Renal pelvis (tissue), 1 donor: ENCODE measurements at regions not wholly inside any gene's neighbourhood (a gene's known extent, or its start where the extent isn't known, plus 50 kb on each side); places are given as distances from the start of the nearest gene placed in this dataset.

Experiments used
- DNase-seq: peaks from one replicate; pipeline ENCODE4 v3.0.0-alpha.2; 2013

- DNase-seq: no peak
Measured at GRCh38 chr11:95388086-95388485, 157.1 kb upstream of the SESN3 start.

GRCh38 chr11:95387325-95387724 is 156.3 kb upstream of the SESN3 start:
- no peak for DNase-seq

- no peak for DNase-seq
Measured at GRCh38 chr11:95385577-95385976, 154.6 kb upstream of the SESN3 start.

GRCh38 chr11:95379479-95379878 is 148.5 kb upstream of the SESN3 start:
- DNase-seq: no peak

GRCh38 chr11:95378789-95379188 is 147.8 kb upstream of the SESN3 start:
- no peak for DNase-seq

GRCh38 chr11:95378111-95378510 is 147.1 kb upstream of the SESN3 start:
- DNase-seq: no peak

GRCh38 chr11:95375886-95376285 is 144.9 kb upstream of the SESN3 start:
- no peak for DNase-seq

- DNase-seq: no peak
Measured at GRCh38 chr11:95375451-95375850, 144.4 kb upstream of the SESN3 start.

- no peak for DNase-seq
Measured at GRCh38 chr11:95374105-95374504, 143.1 kb upstream of the SESN3 start.

GRCh38 chr11:95373241-95373640 is 142.2 kb upstream of the SESN3 start:
- DNase-seq: no peak

- no peak for DNase-seq
Measured at GRCh38 chr11:95372097-95372656, 141.2 kb upstream of the SESN3 start.

- DNase-seq: no peak
Measured at GRCh38 chr11:95371153-95371552, 140.2 kb upstream of the SESN3 start.

GRCh38 chr11:95367726-95368125 is 136.7 kb upstream of the SESN3 start:
- DNase-seq: no peak

- DNase-seq: no peak
Measured at GRCh38 chr11:95365348-95365747, 134.3 kb upstream of the SESN3 start.

GRCh38 chr11:95364324-95365295 is 133.6 kb upstream of the SESN3 start:
- no peak for DNase-seq

GRCh38 chr11:95363708-95364107 is 132.7 kb upstream of the SESN3 start:
- no peak for DNase-seq

GRCh38 chr11:95363164-95363563 is 132.2 kb upstream of the SESN3 start:
- DNase-seq: no peak

- DNase-seq: no peak
Measured at GRCh38 chr11:95361180-95361579, 130.2 kb upstream of the SESN3 start.

- no peak for DNase-seq
Measured at GRCh38 chr11:95360377-95361075, 129.5 kb upstream of the SESN3 start.

- DNase-seq: no peak
Measured at GRCh38 chr11:95359756-95360155, 128.8 kb upstream of the SESN3 start.

- no peak for DNase-seq
Measured at GRCh38 chr11:95359341-95359663, 128.3 kb upstream of the SESN3 start.

- no peak for DNase-seq
Measured at GRCh38 chr11:95358511-95359340, 127.7 kb upstream of the SESN3 start.
